Uterus (tissue), 2 donors: ENCODE measurements at regions not wholly inside any gene's neighbourhood (a gene's known extent, or its start where the extent isn't known, plus 50 kb on each side); places are given as distances from the start of the nearest gene placed in this dataset.

Source experiments
- POLR2A ChIP-seq, 2 donors: fragments of 450-650 bp; IDR thresholded peaks; one replicate each; pipeline ENCODE4 v1.6.1; 2016; ENCODE audit warnings: antibody characterized with exemption in 2 of 2, mild to moderate bottlenecking in 1 of 2, moderate library complexity in 1 of 2
- TF ChIP-seq, protein P1 (sequence below), 4 experiments: fragments of 200-600 bp in 2 of 4; fragments of 450-650 bp in 2 of 4; sonication (generic) in 2 of 4; IDR thresholded peaks; one replicate each; pipeline ENCODE4 v1.5.1; 2016 to 2019; ENCODE audit warnings: antibody characterized with exemption in 4 of 4, mild to moderate bottlenecking in 2 of 4, moderate library complexity in 1 of 4

DNA sequence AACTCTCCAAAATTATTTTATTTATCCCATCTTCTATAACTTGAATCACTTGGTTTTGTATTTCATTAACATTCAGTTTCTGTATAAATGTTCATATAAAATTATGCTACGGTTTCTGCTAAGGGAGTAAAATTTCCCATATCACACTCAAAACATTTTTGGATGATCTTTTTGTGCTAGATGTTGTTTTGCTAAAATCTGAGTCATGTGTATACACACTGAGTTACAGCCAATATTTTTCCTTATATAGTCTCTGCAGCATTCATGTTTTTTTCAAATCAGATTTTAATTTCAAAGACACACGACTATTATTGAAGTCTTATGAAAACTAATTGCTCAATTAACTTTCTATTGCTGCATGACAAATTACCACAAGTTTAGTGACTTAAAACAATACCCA is 54.3 kb upstream of the SLC2A12 start:
- TF ChIP-seq, protein P1, sequence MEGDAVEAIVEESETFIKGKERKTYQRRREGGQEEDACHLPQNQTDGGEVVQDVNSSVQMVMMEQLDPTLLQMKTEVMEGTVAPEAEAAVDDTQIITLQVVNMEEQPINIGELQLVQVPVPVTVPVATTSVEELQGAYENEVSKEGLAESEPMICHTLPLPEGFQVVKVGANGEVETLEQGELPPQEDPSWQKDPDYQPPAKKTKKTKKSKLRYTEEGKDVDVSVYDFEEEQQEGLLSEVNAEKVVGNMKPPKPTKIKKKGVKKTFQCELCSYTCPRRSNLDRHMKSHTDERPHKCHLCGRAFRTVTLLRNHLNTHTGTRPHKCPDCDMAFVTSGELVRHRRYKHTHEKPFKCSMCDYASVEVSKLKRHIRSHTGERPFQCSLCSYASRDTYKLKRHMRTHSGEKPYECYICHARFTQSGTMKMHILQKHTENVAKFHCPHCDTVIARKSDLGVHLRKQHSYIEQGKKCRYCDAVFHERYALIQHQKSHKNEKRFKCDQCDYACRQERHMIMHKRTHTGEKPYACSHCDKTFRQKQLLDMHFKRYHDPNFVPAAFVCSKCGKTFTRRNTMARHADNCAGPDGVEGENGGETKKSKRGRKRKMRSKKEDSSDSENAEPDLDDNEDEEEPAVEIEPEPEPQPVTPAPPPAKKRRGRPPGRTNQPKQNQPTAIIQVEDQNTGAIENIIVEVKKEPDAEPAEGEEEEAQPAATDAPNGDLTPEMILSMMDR (IDR thresholded peaks at IDR 0.05), result no peak
- TF ChIP-seq POLR2A (IDR thresholded peaks at IDR 0.05), result no peak
